ENCODE measurements at regions not wholly inside any gene's neighbourhood (a gene's known extent, or its start where the extent isn't known, plus 50 kb on each side); places are given as distances from the start of the nearest gene placed in this dataset.

GRCh38 chr15:47405365-47406162 is 311.7 kb upstream of the SEMA6D start:
- Mint-ChIP-seq H3K27me3 (ENCODE audit: unreplicated experiment) (peaks cover 6% of the 10 kb centered on the region), H3K27ac (ENCODE audit: unreplicated experiment) (no peak overlapping the region), H3K4me3 (ENCODE audit: unreplicated experiment) (no peak overlapping the region), H3K9me3 (ENCODE audit: unreplicated experiment) (no peaks in the 10 kb centered on the region), H3K36me3 (ENCODE audit: low read depth, unreplicated experiment) (no peaks in the 10 kb centered on the region), H3K4me1 (ENCODE audit: unreplicated experiment) (peaks cover 3% of the 10 kb centered on the region)
- no peak for DNase-seq (ENCODE audit: low spot score)
- TF ChIP-seq, protein P1, sequence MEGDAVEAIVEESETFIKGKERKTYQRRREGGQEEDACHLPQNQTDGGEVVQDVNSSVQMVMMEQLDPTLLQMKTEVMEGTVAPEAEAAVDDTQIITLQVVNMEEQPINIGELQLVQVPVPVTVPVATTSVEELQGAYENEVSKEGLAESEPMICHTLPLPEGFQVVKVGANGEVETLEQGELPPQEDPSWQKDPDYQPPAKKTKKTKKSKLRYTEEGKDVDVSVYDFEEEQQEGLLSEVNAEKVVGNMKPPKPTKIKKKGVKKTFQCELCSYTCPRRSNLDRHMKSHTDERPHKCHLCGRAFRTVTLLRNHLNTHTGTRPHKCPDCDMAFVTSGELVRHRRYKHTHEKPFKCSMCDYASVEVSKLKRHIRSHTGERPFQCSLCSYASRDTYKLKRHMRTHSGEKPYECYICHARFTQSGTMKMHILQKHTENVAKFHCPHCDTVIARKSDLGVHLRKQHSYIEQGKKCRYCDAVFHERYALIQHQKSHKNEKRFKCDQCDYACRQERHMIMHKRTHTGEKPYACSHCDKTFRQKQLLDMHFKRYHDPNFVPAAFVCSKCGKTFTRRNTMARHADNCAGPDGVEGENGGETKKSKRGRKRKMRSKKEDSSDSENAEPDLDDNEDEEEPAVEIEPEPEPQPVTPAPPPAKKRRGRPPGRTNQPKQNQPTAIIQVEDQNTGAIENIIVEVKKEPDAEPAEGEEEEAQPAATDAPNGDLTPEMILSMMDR (IDR thresholded peaks at IDR 0.05; ENCODE audit: unreplicated experiment): no peak

GRCh38 chr15:47407692-47408091 is 309.6 kb upstream of the SEMA6D start:
- Mint-ChIP-seq H3K4me1 (ENCODE audit: unreplicated experiment) (peaks cover 3% of the 10 kb centered on the region), H3K27me3 (ENCODE audit: unreplicated experiment) (peaks cover 4% of the 10 kb centered on the region), H3K4me3 (ENCODE audit: unreplicated experiment) (no peak overlapping the region), H3K27ac (ENCODE audit: unreplicated experiment) (no peak overlapping the region), H3K36me3 (ENCODE audit: low read depth, unreplicated experiment) (no peaks in the 10 kb centered on the region), H3K9me3 (ENCODE audit: unreplicated experiment) (no peaks in the 10 kb centered on the region)
- TF ChIP-seq, protein P1 (IDR thresholded peaks at IDR 0.05; ENCODE audit: unreplicated experiment): no peak
- no peak for DNase-seq (ENCODE audit: low spot score)

DNA sequence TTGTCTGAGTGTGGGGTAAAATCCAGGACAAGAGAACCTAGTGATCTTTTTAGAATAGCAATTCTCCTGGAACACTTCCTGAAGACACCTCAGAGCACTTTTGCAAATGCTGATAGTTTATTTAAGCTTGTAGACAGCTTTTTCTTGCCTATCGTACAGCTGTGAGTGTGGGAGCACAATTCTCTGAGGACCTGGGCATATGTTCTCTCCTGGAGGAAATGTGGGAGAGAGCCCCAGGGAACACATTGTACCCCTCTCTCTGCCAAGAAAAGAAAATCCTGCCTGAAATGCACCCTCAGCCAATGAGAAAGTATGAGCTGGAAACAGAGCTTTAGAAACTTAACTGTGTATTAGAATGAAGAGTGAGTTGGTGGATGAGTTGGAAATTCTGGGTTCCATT is 308.3 kb upstream of the SEMA6D start:
- TF ChIP-seq, protein P1 (IDR thresholded peaks at IDR 0.05; ENCODE audit: unreplicated experiment): no peak
- Mint-ChIP-seq H3K36me3 (ENCODE audit: low read depth, unreplicated experiment) (no peaks in the 10 kb centered on the region), H3K27me3 (ENCODE audit: unreplicated experiment) (no peaks in the 10 kb centered on the region), H3K27ac (ENCODE audit: unreplicated experiment) (no peak overlapping the region), H3K4me3 (ENCODE audit: unreplicated experiment) (no peak overlapping the region), H3K9me3 (ENCODE audit: unreplicated experiment) (no peaks in the 10 kb centered on the region), H3K4me1 (ENCODE audit: unreplicated experiment) (peaks cover 3% of the 10 kb centered on the region)
- no peak for DNase-seq (ENCODE audit: low spot score)

GRCh38 chr15:47409600-47409999 is 307.7 kb upstream of the SEMA6D start:
- H3K4me1 Mint-ChIP-seq (ENCODE audit: unreplicated experiment): peaks cover 3% of the 10 kb centered on the region
- DNase-seq (ENCODE audit: low spot score): no peak
- no peak overlapping the region for H3K27ac Mint-ChIP-seq (ENCODE audit: unreplicated experiment)

DNA sequence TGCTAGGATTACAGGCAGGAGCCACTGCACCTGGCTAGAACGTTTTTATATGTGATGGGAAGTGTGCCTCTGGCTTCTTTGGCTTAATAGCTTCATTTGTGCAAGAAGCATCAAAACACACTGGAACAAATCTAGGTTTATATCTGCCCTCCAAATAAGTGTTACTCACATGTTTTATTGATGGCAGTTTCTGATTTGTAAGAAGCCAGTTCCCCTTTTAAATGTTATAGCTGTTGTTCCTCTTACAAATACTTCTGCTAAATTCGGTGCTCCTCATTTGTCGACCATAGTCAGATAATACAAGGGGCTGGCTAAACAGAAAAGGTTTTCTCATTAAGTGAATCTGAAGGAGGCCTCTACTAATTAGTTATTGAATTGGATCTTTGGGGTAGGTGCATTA is 307.1 kb upstream of the SEMA6D start:
- H3K9me3 Mint-ChIP-seq (ENCODE audit: unreplicated experiment): no peaks in the 10 kb centered on the region
- H3K4me3 Mint-ChIP-seq (ENCODE audit: unreplicated experiment): no peak overlapping the region
- H3K27ac Mint-ChIP-seq (ENCODE audit: unreplicated experiment): no peak overlapping the region
- H3K27me3 Mint-ChIP-seq (ENCODE audit: unreplicated experiment): no peaks in the 10 kb centered on the region
- DNase-seq (ENCODE audit: low spot score): no peak
- TF ChIP-seq, protein P1 (IDR thresholded peaks at IDR 0.05; ENCODE audit: unreplicated experiment): no peak
- H3K36me3 Mint-ChIP-seq (ENCODE audit: low read depth, unreplicated experiment): no peaks in the 10 kb centered on the region
- H3K4me1 Mint-ChIP-seq (ENCODE audit: unreplicated experiment): peaks cover under 1% of the 10 kb centered on the region

More at GRCh38 chr15:47409600-47409999, 307.7 kb upstream of the SEMA6D start:
- no peaks in the 10 kb centered on the region for H3K9me3 Mint-ChIP-seq (ENCODE audit: unreplicated experiment)
- H3K4me3 Mint-ChIP-seq (ENCODE audit: unreplicated experiment): no peak overlapping the region
- H3K36me3 Mint-ChIP-seq (ENCODE audit: low read depth, unreplicated experiment): no peaks in the 10 kb centered on the region
- TF ChIP-seq, protein P1 (IDR thresholded peaks at IDR 0.05; ENCODE audit: unreplicated experiment): no peak
- no peaks in the 10 kb centered on the region for H3K27me3 Mint-ChIP-seq (ENCODE audit: unreplicated experiment)

All from endothelial cell (in vitro differentiated cells).